ENCODE measurements at regions not wholly inside any gene's neighbourhood (a gene's known extent, or its start where the extent isn't known, plus 50 kb on each side); places are given as distances from the start of the nearest gene placed in this dataset.
"Not testable (repeated sequence)": the region's sequence is repeated elsewhere in the genome, so short reads cannot be mapped to it uniquely, and the experiment has no call there.

GRCh38 chr9:71268871-71269635, 147.6 kb upstream of the TRPM3 start:
- no peak for DNase-seq

- DNase-seq: no peak
Measured at GRCh38 chr9:71263451-71263850, 142.0 kb upstream of the TRPM3 start.

DNA sequence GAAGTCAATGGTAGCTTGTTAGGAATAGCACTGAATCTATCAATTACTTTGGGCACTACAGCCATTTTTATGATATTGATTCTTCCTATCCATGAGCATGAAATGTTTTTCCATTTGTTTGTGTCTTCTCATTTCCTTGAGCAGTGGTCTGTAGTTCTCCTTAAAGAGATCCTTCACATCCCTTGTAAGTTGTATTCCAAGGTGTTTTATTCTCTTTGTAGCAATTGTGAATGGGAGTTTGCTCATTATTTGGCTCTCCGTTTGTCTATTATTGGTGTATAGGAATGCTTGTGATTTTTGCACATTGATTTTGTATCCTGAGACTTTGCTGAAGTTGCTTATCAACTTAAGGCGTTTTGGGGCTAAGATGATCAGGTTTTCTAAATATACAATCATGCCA, 139.0 kb upstream of the TRPM3 start:
- DNase-seq: not testable (repeated sequence)

DNA sequence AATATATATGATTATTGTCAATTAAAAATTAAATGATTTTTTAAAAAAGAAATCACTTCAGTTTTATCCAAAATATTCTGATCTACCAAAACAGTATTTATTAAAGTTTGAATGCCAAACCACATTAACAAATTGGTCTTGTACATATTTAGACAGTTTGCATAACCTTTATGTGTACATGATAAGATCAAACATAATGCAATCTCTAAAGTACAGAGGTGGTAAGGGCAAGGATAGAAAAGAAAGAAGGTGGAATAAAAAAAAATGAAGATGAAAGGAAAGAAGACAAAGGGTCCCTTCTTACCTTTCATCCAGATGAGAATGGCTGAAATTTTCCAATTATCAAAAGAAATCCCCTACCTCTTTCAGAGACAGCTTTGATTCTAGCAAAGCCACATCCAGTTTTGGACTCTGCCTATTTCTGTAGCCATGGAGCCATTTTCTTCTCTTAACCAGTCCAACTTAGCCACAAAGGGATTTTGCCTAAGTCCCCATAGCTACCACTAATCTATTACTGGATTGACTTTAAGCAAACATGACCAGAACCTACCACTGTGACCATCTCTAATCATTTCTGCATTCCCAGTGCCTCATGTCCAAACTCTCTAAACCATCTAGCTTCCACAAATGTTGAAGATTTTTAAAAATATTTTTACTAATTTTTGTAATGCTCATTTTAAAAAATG, 133.3 kb upstream of the TRPM3 start:
- DNase-seq: no peak

- no peak for DNase-seq
Measured at GRCh38 chr9:71253011-71253410, 131.6 kb upstream of the TRPM3 start.

DNA sequence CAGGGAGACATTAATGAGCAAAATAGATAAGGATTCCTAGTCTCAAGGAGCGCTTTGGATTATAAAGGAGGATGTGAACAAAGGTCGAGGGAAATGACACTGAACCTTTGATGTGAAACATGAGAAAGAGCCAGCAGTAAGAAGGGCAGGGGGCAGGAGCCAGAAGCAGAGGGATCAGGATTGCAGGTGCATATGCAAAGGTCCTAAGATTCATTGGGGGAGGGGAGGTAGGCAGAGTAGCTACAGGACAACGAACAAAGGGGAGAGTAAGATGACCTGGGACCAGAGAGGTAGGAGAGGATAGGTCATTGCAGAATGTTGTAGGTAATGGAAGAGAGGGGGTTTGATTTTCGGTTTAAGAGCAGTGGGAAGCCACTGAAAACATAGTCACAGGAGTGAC, 129.2 kb upstream of the TRPM3 start:
- DNase-seq: no peak

DNA sequence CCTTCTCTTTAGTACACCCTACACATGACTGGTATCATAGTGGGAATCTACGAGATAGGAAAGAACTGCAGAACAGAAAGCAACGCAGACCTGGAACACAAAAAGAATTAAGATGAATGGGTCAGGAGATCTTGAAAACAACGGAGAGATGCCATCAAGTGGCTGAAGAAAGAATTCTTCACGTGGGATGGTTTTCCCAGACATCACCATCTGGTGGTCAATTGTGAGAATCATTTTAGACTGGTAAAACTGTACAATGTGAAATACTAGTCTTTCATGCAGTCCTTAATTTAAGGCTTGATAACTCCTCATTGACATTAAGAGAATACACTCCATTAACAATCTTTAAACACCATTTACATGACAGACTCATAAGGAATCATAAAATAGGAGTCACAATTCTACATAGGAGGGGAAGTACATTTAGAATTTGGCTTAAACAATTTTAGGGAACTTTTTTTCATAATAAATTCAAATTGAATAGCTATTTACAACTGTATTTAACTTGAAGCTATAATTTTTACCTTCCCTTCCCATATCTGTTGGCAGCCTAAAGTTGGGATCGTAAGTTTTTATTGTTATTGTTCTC, 128.4 kb upstream of the TRPM3 start:
- no peak for DNase-seq

DNA sequence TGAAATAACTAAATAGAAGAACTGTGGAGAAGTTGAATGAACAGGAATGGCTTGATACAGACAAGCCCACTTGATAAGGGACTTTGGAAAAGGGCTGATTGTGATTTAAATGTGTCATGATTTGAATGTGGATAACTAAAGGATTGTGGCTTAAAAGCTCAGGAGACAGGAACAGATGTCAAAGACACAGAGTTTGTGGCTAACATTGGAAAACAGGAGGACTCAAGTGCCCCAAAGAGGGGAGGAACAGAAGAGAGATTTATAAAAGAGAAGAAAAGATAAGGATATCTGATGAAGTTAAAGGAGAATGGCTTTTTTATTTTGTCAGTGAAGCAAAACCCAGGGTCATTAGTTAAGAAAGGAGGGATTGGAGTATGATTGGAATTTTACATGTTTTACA, 124.2 kb upstream of the TRPM3 start:
- DNase-seq: no peak

- no peak for DNase-seq
Measured at GRCh38 chr9:71243951-71244350, 122.5 kb upstream of the TRPM3 start.

GRCh38 chr9:71242081-71242480, 120.7 kb upstream of the TRPM3 start:
- no peak for DNase-seq

DNA sequence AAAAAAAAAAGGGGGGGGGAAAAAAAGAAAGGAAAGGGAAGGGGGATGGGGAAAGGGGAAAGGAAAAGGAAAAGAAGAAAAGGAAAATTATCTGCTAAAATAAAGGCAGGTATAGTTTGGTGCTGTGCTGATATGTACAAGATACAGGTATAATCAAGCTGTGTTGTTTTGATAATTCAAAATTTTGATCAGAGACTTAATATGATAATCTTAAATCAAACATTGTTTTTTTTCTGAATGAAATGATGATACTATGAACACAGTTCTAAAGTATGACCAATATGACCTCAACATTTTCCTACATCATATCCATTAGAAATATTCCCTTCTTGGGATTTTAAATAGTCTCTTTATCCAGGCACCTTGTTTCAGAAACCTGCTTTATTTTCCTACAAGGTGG, 115.6 kb upstream of the TRPM3 start:
- DNase-seq: no peak

GRCh38 chr9:71233646-71234045, 112.2 kb upstream of the TRPM3 start:
- DNase-seq: no peak

DNA sequence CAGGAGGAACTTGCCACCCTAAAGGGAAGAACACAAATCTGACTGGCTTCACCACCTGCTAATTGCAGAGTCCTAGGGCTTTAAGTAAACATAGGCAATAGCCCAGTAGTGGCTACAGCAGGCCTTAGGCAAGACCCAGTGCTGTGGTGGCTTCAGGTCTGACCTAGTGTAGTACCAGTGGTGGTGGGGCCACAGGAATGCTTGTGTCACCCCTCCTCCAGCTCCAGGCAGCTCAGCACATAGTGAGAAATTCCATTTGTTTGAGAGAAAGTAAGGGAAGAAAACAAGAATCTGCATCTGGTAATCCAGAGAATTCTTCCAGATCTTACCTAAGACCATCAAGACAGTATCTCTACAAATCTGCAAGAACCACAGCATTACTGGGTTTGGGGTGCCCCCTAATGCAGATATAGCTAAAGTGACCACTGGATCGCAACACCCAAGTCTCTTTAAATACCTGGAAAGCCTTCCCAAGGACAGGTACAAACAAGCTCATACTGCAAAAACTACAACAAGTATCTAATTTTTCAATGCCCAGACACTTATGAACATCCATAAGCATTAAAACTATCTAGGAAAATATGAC, 102.6 kb upstream of the TRPM3 start:
- DNase-seq: peak; percentile 73

GRCh38 chr9:71218774-71219173, 97.4 kb upstream of the TRPM3 start:
- no peak for DNase-seq

GRCh38 chr9:71213633-71214032, 92.2 kb upstream of the TRPM3 start:
- DNase-seq: no peak

- DNase-seq: no peak
Measured at GRCh38 chr9:71210326-71210725, 88.9 kb upstream of the TRPM3 start.

DNA sequence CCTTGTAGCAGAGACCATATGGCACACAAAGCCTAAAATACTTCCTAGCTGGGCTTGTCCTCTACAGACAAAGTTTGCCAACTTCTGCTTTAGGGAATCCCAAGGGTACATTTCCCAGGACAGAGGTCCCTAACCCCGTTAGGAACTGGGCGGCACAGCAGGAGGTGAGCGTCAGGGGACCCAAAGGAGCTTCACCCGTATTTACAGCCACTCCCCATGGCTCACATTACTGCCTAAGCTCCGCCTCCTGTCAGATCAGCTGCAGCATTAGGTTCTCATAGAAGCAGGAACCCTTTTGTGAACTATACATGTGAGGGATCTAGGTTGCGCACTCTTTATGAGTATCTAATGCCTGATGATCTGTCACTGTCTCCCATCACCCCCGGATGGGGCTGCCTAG, 88.5 kb upstream of the TRPM3 start:
- no peak for DNase-seq

GRCh38 chr9:71202931-71203330, 81.5 kb upstream of the TRPM3 start:
- DNase-seq: no peak

- DNase-seq: no peak
Measured at GRCh38 chr9:71191708-71192107, 70.3 kb upstream of the TRPM3 start.

GRCh38 chr9:71183251-71183650, 61.8 kb upstream of the TRPM3 start:
- no peak for DNase-seq

DNA sequence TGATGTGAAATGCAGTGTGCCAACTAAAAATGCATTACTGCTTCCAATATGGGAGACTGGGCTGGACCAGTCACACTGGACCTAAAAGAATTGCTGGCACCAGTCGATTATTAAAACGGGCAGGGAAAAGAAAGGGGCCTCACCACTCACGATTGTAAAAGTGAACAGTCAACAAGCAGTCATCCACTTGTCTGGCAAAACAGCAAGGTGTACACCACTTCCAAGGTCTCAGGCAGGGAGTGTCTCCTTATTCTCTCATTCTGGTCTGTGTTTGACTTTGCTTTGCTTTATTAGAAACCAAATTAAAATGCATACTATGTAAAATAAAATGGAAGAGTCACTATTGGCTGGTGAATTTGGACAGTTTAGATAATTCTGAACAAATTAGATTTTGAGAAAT, 57.8 kb upstream of the TRPM3 start:
- no peak for DNase-seq

GRCh38 chr9:71177901-71178300, 56.5 kb upstream of the TRPM3 start:
- no peak for DNase-seq

DNA sequence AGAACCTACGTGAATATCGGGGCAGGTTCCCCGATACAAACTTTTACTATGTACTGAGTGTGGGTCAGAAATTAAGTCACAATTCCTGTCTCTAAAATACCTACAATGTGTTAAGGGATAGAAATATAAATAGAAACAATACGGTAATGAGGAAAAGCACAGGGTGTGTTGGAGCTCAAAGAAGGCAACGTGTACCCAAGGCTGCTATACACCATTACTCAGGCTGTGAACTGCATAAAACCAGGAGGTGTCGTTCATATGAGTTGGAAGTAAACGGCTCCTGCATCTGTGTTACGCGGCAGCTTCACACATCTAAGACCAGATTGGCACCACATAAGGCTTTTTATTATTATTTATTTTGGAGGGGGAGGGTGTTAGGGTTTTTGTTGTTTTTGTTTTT, 50.1 kb upstream of the TRPM3 start:
- no peak for DNase-seq
